HEK293T (cell line): ENCODE measurements at regions not wholly inside any gene's neighbourhood (a gene's known extent, or its start where the extent isn't known, plus 50 kb on each side); places are given as distances from the start of the nearest gene placed in this dataset.

ENCODE experiments used
- BHLHE40 ChIP-seq: fragments of 450-650 bp; IDR thresholded peaks from 2 replicates; pipeline ENCODE4 v1.6.1; 2016; ENCODE audit warnings: mild to moderate bottlenecking, moderate library complexity, borderline replicate concordance
- CTBP1 ChIP-seq: fragments of 450-650 bp; IDR thresholded peaks from 2 replicates; pipeline ENCODE4 v1.6.1; 2016; ENCODE audit warnings: borderline replicate concordance
- ELF4 ChIP-seq: fragments of 450-650 bp; IDR thresholded peaks from 2 replicates; pipeline ENCODE4 v1.6.1; 2017; ENCODE audit warnings: antibody characterized with exemption
- FOXK2 ChIP-seq: fragments of 450-650 bp; IDR thresholded peaks from 2 replicates; pipeline ENCODE4 v1.6.1; 2016; ENCODE audit warnings: mild to moderate bottlenecking
- FOXM1 ChIP-seq: fragments of 450-650 bp; IDR thresholded peaks from 2 replicates; pipeline ENCODE4 v1.6.1; 2017; ENCODE audit warnings: mild to moderate bottlenecking, borderline replicate concordance
- SUZ12 ChIP-seq: fragments of 450-650 bp; IDR thresholded peaks from 2 replicates; pipeline ENCODE4 v1.6.1; 2016; ENCODE audit warnings: mild to moderate bottlenecking

- TF ChIP-seq CTBP1 (no peak), FOXK2 (no peak), BHLHE40 (no peak), FOXM1 (no peak), ELF4 (no peak), SUZ12 (no peak)
Measured at GRCh38 chr4:20528508-20528907, 171.8 kb upstream of the PACRGL start.
